MCF 10A (cell line): ENCODE measurements at regions not wholly inside any gene's neighbourhood (a gene's known extent, or its start where the extent isn't known, plus 50 kb on each side); places are given as distances from the start of the nearest gene placed in this dataset.

ENCODE experiments used
- BruUV-seq: library from RNA; stranded (reverse); fragments of 400-500 nt; replicated peaks from 2 replicates; lab custom pipeline; 2021; lab: Mats Ljungman, UMichigan
- CTCF ChIA-PET: fragments of 300-600 bp; sonication (Branson Sonifier 250); formaldehyde crosslinking; extraction: SDS; loops from one replicate; lab custom pipeline; 2021; ENCODE audit warnings: antibody characterized with exemption, inconsistent platforms; lab: Yijun Ruan, JAX
- POLR2A ChIA-PET: fragments of 300-600, 350-650 bp; sonication (Branson Sonifier 250); formaldehyde crosslinking; extraction: SDS; loops from one replicate; lab custom pipeline; 2020; ENCODE audit warnings: antibody characterized with exemption, inconsistent platforms; lab: Yijun Ruan, JAX
- DNase-seq: peaks from one replicate; pipeline ENCODE4 v3.0.0-alpha.2; 2018; ENCODE audit not compliant: unreplicated experiment
- H3K27ac Mint-ChIP-seq: one replicate; pipeline ENCODE4 v1.8.0; 2022; ENCODE audit warnings: mild to moderate bottlenecking, low read depth, mixed read lengths; ENCODE audit not compliant: unreplicated experiment
- H3K27me3 Mint-ChIP-seq: one replicate; pipeline ENCODE4 v1.8.0; 2022; ENCODE audit warnings: mixed read lengths; ENCODE audit not compliant: insufficient read depth, unreplicated experiment
- H3K36me3 Mint-ChIP-seq: one replicate; pipeline ENCODE4 v1.8.0; 2022; ENCODE audit warnings: mild to moderate bottlenecking, moderate library complexity, mixed read lengths; ENCODE audit not compliant: insufficient read depth, unreplicated experiment
- H3K4me1 Mint-ChIP-seq: one replicate; pipeline ENCODE4 v1.8.0; 2022; ENCODE audit warnings: mixed read lengths; ENCODE audit not compliant: insufficient read depth, unreplicated experiment
- H3K4me3 Mint-ChIP-seq: one replicate; pipeline ENCODE4 v1.8.0; 2022; ENCODE audit warnings: mild to moderate bottlenecking, moderate library complexity, mixed read lengths; ENCODE audit not compliant: unreplicated experiment
- H3K9me3 Mint-ChIP-seq: one replicate; pipeline ENCODE4 v1.8.0; 2022; ENCODE audit warnings: mixed read lengths; ENCODE audit not compliant: unreplicated experiment
- intact Hi-C: fragments of 100-400 bp; cut with micrococcal nuclease; formaldehyde crosslinking; loops from 2 replicates; pipeline ENCODE4 v1.14.1; 2022
- TF ChIP-seq, protein P1 (sequence below): fragments of 200-600 bp; IDR thresholded peaks from one replicate; pipeline ENCODE4 v1.8.0; 2022; ENCODE audit warnings: antibody characterized with exemption, mild to moderate bottlenecking; ENCODE audit not compliant: unreplicated experiment

DNA sequence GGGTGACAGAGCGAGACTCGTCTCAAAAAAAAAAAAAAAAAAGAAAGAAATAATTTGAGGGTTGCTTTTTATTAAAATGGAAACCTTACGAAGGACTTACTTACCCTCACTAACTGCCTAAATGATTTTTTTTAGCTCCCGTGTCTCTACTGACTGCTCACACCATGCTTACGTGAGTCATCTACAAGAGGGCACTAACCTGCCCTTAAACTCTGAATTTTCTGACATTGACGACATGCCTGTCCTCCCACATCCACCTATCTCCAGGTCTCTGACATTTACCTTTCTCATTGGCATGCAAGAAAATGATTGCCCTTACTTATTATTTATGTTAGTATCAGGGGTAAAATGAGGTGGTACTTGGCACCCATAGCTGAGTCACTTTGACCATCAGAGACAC is 1286.3 kb upstream of the AUTS2 start:
- no peaks in the 10 kb centered on the region for H3K27me3 Mint-ChIP-seq
- CTCF ChIA-PET, result no interaction called here
- BruUV-seq, result no TSS peak
- H3K27ac Mint-ChIP-seq, result no peak overlapping the region
- TF ChIP-seq, protein P1, sequence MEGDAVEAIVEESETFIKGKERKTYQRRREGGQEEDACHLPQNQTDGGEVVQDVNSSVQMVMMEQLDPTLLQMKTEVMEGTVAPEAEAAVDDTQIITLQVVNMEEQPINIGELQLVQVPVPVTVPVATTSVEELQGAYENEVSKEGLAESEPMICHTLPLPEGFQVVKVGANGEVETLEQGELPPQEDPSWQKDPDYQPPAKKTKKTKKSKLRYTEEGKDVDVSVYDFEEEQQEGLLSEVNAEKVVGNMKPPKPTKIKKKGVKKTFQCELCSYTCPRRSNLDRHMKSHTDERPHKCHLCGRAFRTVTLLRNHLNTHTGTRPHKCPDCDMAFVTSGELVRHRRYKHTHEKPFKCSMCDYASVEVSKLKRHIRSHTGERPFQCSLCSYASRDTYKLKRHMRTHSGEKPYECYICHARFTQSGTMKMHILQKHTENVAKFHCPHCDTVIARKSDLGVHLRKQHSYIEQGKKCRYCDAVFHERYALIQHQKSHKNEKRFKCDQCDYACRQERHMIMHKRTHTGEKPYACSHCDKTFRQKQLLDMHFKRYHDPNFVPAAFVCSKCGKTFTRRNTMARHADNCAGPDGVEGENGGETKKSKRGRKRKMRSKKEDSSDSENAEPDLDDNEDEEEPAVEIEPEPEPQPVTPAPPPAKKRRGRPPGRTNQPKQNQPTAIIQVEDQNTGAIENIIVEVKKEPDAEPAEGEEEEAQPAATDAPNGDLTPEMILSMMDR, result no peak
- no peaks in the 10 kb centered on the region for H3K4me1 Mint-ChIP-seq
- intact Hi-C loops, result no loop called here
- H3K4me3 Mint-ChIP-seq, result no peak overlapping the region
- H3K9me3 Mint-ChIP-seq, result peaks cover 11% of the 10 kb centered on the region
- POLR2A ChIA-PET, result no interaction called here
- H3K36me3 Mint-ChIP-seq, result no peaks in the 10 kb centered on the region
- DNase-seq, result no peak

DNA sequence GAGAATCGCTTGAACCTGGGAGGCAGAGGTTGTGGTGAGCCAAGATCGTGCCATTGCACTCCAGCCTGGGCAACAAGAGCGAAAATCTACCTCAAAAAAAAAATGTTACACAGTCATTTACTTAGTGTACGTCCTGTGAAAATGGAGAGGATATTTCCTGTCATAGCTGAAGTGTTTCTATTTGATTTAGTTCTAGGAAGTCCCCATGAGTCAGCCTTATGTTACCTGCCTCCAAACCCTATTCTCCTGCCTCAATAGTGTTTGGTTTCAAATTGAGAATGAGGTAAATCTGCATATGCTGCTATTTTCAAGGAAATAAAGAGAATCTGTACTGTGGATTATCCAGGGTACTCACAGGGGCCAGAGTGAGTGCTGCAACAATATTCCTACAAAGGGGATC is 1284.5 kb upstream of the AUTS2 start:
- TF ChIP-seq, protein P1, result no peak
- CTCF ChIA-PET, result no interaction called here
- no peak for DNase-seq
- POLR2A ChIA-PET, result no interaction called here
- no TSS peak for BruUV-seq
- no peaks in the 10 kb centered on the region for H3K36me3 Mint-ChIP-seq
- peaks cover 20% of the 10 kb centered on the region for H3K9me3 Mint-ChIP-seq
- intact Hi-C loops, result no loop called here
- H3K4me3 Mint-ChIP-seq, result no peak overlapping the region
- no peak overlapping the region for H3K27ac Mint-ChIP-seq
- H3K4me1 Mint-ChIP-seq, result no peaks in the 10 kb centered on the region
- no peaks in the 10 kb centered on the region for H3K27me3 Mint-ChIP-seq

DNA sequence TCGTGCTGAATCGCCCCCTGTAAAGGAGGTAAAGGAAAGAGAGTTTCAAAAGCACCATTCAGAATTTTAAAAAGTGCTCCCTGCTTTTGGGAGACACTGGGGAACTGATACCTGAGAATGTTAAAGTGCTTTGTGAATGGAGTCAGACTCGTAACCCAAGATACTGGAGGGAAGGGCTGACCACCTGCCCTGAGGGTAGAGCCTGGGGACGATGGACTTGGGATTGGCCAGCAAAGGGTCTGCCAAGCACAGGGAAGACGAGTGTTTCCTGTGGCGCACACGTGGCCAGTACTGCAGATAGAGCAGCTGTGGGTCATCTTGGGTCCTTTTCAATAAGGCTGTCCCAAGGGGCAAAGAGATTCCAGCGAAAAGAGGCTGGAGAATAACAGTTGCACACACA is 1284.1 kb upstream of the AUTS2 start:
- Mint-ChIP-seq H3K27ac (no peak overlapping the region), H3K9me3 (peaks cover 24% of the 10 kb centered on the region), H3K27me3 (no peaks in the 10 kb centered on the region), H3K4me1 (no peaks in the 10 kb centered on the region), H3K36me3 (no peaks in the 10 kb centered on the region), H3K4me3 (no peak overlapping the region)
- ChIA-PET CTCF (no interaction called here), POLR2A (no interaction called here)
- DNase-seq, result no peak
- intact Hi-C loops, result no loop called here
- no TSS peak for BruUV-seq
- TF ChIP-seq, protein P1, result no peak

DNA sequence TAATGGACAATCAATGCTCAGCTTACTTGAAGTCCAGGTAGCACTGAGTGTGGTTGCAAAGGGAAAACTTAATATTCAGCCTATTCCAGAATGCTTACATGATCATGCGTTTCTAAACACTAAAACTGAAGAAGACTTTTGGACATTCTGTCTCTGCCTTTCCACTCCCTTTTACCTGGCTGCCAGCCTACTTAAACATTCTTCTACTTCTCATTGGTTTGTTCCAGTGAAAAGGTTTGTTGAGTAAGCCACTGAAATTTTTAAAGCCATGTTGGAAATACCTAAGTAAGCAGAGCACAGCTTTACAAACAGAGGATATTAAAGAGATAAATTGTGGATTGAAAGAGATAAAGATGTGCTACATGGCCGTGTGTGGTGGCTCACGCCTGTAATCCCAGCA is 1280.8 kb upstream of the AUTS2 start:
- Mint-ChIP-seq H3K4me1 (no peaks in the 10 kb centered on the region), H3K9me3 (peaks cover 18% of the 10 kb centered on the region), H3K27me3 (no peaks in the 10 kb centered on the region), H3K36me3 (no peaks in the 10 kb centered on the region), H3K27ac (peak overlapping the region; percentile 39), H3K4me3 (no peak overlapping the region)
- TF ChIP-seq, protein P1, result no peak
- no TSS peak for BruUV-seq
- DNase-seq, result no peak
- CTCF ChIA-PET, result interaction anchor here (0.6 kb wide), 1 partner anchor 752 kb away, joined by 3 read pairs; no protein-coding TSS in a partner anchor
- POLR2A ChIA-PET, result no interaction called here
- intact Hi-C loops, result no loop called here
